ENCODE measurements at regions not wholly inside any gene's neighbourhood (a gene's known extent, or its start where the extent isn't known, plus 50 kb on each side); places are given as distances from the start of the nearest gene placed in this dataset.

- no peaks in the 10 kb centered on the region for H3K4me1 ChIP-seq
- H3K36me3 ChIP-seq: no peaks in the 10 kb centered on the region
- no peaks in the 10 kb centered on the region for H3K27me3 ChIP-seq (ENCODE audit: low read depth)
- H3K27ac ChIP-seq (replicated peaks): no peak overlapping the region
- H3K4me3 ChIP-seq: no peak overlapping the region
- H3K9me3 ChIP-seq (replicated peaks): peaks cover 5% of the 10 kb centered on the region
- intact Hi-C loops (cut with micrococcal nuclease): no loop called here
- no peak for DNase-seq
- no peak for TF ChIP-seq CTCF (IDR thresholded peaks at IDR 0.05; ENCODE audit: borderline replicate concordance)
These were observed 1058.7 kb downstream of the NCAM2 start for GRCh38 chr21:22056904-22057303.

- no peak overlapping the region for H3K4me3 ChIP-seq
- no peaks in the 10 kb centered on the region for H3K4me1 ChIP-seq
- H3K9me3 ChIP-seq (replicated peaks): peaks cover 5% of the 10 kb centered on the region
- H3K27me3 ChIP-seq (ENCODE audit: low read depth): no peaks in the 10 kb centered on the region
- no peak for DNase-seq
- no peak for TF ChIP-seq CTCF (IDR thresholded peaks at IDR 0.05; ENCODE audit: borderline replicate concordance)
- H3K36me3 ChIP-seq: no peaks in the 10 kb centered on the region
- intact Hi-C loops (cut with micrococcal nuclease): no loop called here
- H3K27ac ChIP-seq (replicated peaks): no peak overlapping the region
These were observed 1064.4 kb downstream of the NCAM2 start for GRCh38 chr21:22062472-22063139.

GRCh38 chr21:22063140-22063539, 1064.9 kb downstream of the NCAM2 start:
- intact Hi-C loops (cut with micrococcal nuclease): no loop called here
- Histone ChIP-seq H3K4me3 (no peak overlapping the region), H3K27ac (replicated peaks) (no peak overlapping the region), H3K27me3 (ENCODE audit: low read depth) (no peaks in the 10 kb centered on the region), H3K36me3 (no peaks in the 10 kb centered on the region), H3K9me3 (replicated peaks) (peaks cover 5% of the 10 kb centered on the region), H3K4me1 (no peaks in the 10 kb centered on the region)
- TF ChIP-seq CTCF (IDR thresholded peaks at IDR 0.05; ENCODE audit: borderline replicate concordance): no peak
- DNase-seq: no peak

GRCh38 chr21:22076471-22076870, 1078.3 kb downstream of the NCAM2 start:
- Histone ChIP-seq H3K27me3 (ENCODE audit: low read depth) (no peaks in the 10 kb centered on the region), H3K4me1 (no peaks in the 10 kb centered on the region), H3K4me3 (no peak overlapping the region), H3K36me3 (no peaks in the 10 kb centered on the region), H3K9me3 (replicated peaks) (peaks cover 12% of the 10 kb centered on the region), H3K27ac (replicated peaks) (no peak overlapping the region)
- intact Hi-C loops (cut with micrococcal nuclease): no loop called here
- no peak for DNase-seq
- no peak for TF ChIP-seq CTCF (IDR thresholded peaks at IDR 0.05; ENCODE audit: borderline replicate concordance)

GRCh38 chr21:22083899-22084298, 1085.7 kb downstream of the NCAM2 start:
- no peak overlapping the region for H3K4me3 ChIP-seq
- no peaks in the 10 kb centered on the region for H3K36me3 ChIP-seq
- intact Hi-C loops (cut with micrococcal nuclease): no loop called here
- TF ChIP-seq CTCF (IDR thresholded peaks at IDR 0.05; ENCODE audit: borderline replicate concordance): no peak
- no peak for DNase-seq
- H3K4me1 ChIP-seq: no peaks in the 10 kb centered on the region
- no peaks in the 10 kb centered on the region for H3K27me3 ChIP-seq (ENCODE audit: low read depth)
- peaks cover 28% of the 10 kb centered on the region for H3K9me3 ChIP-seq (replicated peaks)
- H3K27ac ChIP-seq (replicated peaks): no peak overlapping the region

Measured in left ventricle myocardium inferior (tissue), 1 donor.